CD14-positive monocyte (primary cell): ENCODE measurements at regions not wholly inside any gene's neighbourhood (a gene's known extent, or its start where the extent isn't known, plus 50 kb on each side); places are given as distances from the start of the nearest gene placed in this dataset.
"Not testable (repeated sequence)": the region's sequence is repeated elsewhere in the genome, so short reads cannot be mapped to it uniquely, and the experiment has no call there.

Experiments
- DNase-seq, 3 donors: peaks; one replicate each; pipeline ENCODE4 v3.0.0-alpha.2; 2011 to 2022
- H2AFZ ChIP-seq: 2 replicates; pipeline ENCODE4 v1.6.0; 2012; ENCODE audit warnings: mild to moderate bottlenecking, low read depth, low read length, inconsistent platforms; ENCODE audit not compliant: insufficient read depth, poor library complexity, severe bottlenecking
- H3K27ac ChIP-seq, 2 donors: 1 replicate in 1 of 2; 2 replicates in 1 of 2; pipeline ENCODE4 v1.5.1; 2012 to 2013; ENCODE audit warnings: low read length in 2 of 2, control low read depth in 1 of 2, inconsistent platforms in 1 of 2, low read depth in 1 of 2, mild to moderate bottlenecking in 1 of 2
- H3K27me3 ChIP-seq, 2 donors: one replicate each; pipeline versions ENCODE4 v1.6.0 to v1.6.1; 2011 to 2013; ENCODE audit warnings: low read length in 2 of 2; ENCODE audit not compliant: control insufficient read depth in 2 of 2, insufficient read depth in 2 of 2
- H3K36me3 ChIP-seq, 2 donors: replicated peaks in 1 of 2; 1 replicate in 1 of 2; 2 replicates in 1 of 2; pipeline versions ENCODE4 v1.5.1 to v1.6.1; 2012 to 2013; ENCODE audit warnings: low read length in 2 of 2, control low read depth in 1 of 2, inconsistent platforms in 1 of 2, mild to moderate bottlenecking in 1 of 2; ENCODE audit not compliant: insufficient read depth in 2 of 2, control insufficient read depth in 1 of 2
- H3K4me1 ChIP-seq, 2 donors: 1 replicate in 1 of 2; 2 replicates in 1 of 2; pipeline versions ENCODE4 v1.5.1 to v1.6.1; 2012 to 2013; ENCODE audit warnings: low read length in 2 of 2, control low read depth in 1 of 2, inconsistent platforms in 1 of 2, mild to moderate bottlenecking in 1 of 2, moderate library complexity in 1 of 2; ENCODE audit not compliant: insufficient read depth in 2 of 2, control insufficient read depth in 1 of 2
- H3K4me2 ChIP-seq: replicated peaks from 2 replicates; pipeline ENCODE3; 2012; ENCODE audit warnings: low read length, moderate library complexity, mild to moderate bottlenecking; ENCODE audit not compliant: poor library complexity, severe bottlenecking; ENCODE audit errors: extremely low read depth
- H3K4me3 ChIP-seq, 3 experiments: fragments of 200-600 bp in 1 of 3; sonication (generic) in 1 of 3; replicated peaks in 1 of 3; 1 replicate in 2 of 3; 2 replicates in 1 of 3; pipeline ENCODE4 v1.5.1; 2011 to 2013; ENCODE audit warnings: low read length in 3 of 3, mild to moderate bottlenecking in 3 of 3, control low read depth in 2 of 3, low read depth in 2 of 3, inconsistent platforms in 1 of 3, moderate library complexity in 1 of 3
- H3K79me2 ChIP-seq: 2 replicates; pipeline ENCODE4 v1.6.0; 2012; ENCODE audit warnings: mild to moderate bottlenecking, control low read depth, inconsistent platforms, low read length, moderate library complexity; ENCODE audit not compliant: insufficient read depth
- H3K9ac ChIP-seq: 2 replicates; pipeline ENCODE4 v1.6.0; 2017; ENCODE audit warnings: low read length, mild to moderate bottlenecking; ENCODE audit not compliant: insufficient read depth, poor library complexity, severe bottlenecking
- H3K9me3 ChIP-seq, 2 donors: replicated peaks in 1 of 2; 1 replicate in 1 of 2; 2 replicates in 1 of 2; pipeline versions ENCODE4 v1.5.1 to v1.6.1; 2012 to 2013; ENCODE audit warnings: low read length in 2 of 2, control low read depth in 1 of 2; ENCODE audit not compliant: control insufficient read depth in 1 of 2, insufficient read depth in 1 of 2
- H4K20me1 ChIP-seq: 2 replicates; pipeline ENCODE4 v1.6.0; 2012; ENCODE audit warnings: mild to moderate bottlenecking, low read length, control low read depth, moderate library complexity; ENCODE audit not compliant: insufficient read depth
- H3K27ac Mint-ChIP-seq, 7 donors: one replicate each; pipeline ENCODE4 v1.8.0; 2020; ENCODE audit warnings: mild to moderate bottlenecking in 7 of 7, mixed read lengths in 7 of 7, moderate library complexity in 6 of 7, inconsistent platforms in 2 of 7
- H3K27me3 Mint-ChIP-seq, 3 donors: one replicate each; pipeline ENCODE4 v1.8.0; 2021 to 2022; ENCODE audit warnings: low read depth in 3 of 3, mild to moderate bottlenecking in 3 of 3, mixed read lengths in 3 of 3, moderate library complexity in 3 of 3, inconsistent platforms in 1 of 3
- H3K36me3 Mint-ChIP-seq, 2 donors: one replicate each; pipeline ENCODE4 v1.8.0; 2020; ENCODE audit warnings: mixed read lengths in 2 of 2, inconsistent platforms in 1 of 2, mild to moderate bottlenecking in 1 of 2
- H3K4me1 Mint-ChIP-seq: one replicate; pipeline ENCODE4 v1.8.0; 2020; ENCODE audit warnings: mild to moderate bottlenecking, mixed read lengths
- H3K4me3 Mint-ChIP-seq, 2 donors: one replicate each; pipeline ENCODE4 v1.8.0; 2020; ENCODE audit warnings: mild to moderate bottlenecking in 2 of 2, mixed read lengths in 2 of 2, moderate library complexity in 1 of 2
- H3K9me3 Mint-ChIP-seq, 7 donors: one replicate each; pipeline ENCODE4 v1.8.0; 2020 to 2022; ENCODE audit warnings: mixed read lengths in 7 of 7, mild to moderate bottlenecking in 6 of 7, moderate library complexity in 6 of 7, inconsistent platforms in 2 of 7
- WGBS: methylation state at CpG from one replicate; pipeline ENCODE4 v1.1.5; 2013; ENCODE audit warnings: missing lambda C conversion rate; ENCODE audit not compliant: insufficient coverage; 5-methylcytosine and 5-hydroxymethylcytosine counted together
- intact Hi-C, 2 donors: fragments of 100-400 bp; cut with micrococcal nuclease; formaldehyde crosslinking; loops; one replicate each; pipeline versions ENCODE4 v1.15.0 to v1.15.1; 2023
- TF ChIP-seq, protein P1 (sequence below): fragments of 200-600 bp; IDR thresholded peaks from one replicate; pipeline ENCODE4 v1.8.0; 2022; ENCODE audit warnings: antibody characterized with exemption, mild to moderate bottlenecking

DNA sequence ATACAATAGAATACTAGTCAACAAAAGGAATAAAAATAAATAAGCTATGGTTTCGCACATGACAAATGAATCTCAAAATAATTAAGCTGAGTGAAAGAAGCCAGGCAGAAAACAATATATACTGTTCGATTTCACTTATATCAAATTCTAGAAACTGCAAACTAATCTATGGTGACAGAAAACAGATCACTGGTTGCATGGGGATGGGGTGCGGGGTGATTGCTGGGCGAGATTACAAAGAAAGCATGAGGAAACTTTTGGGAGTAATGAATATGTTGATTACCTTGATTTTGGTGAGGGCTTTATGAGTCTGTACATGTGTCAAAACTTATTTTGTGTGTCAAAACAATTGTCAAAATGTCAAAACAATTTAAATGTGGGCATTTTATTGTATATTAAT, 135.6 kb downstream of the GPR85 start:
- no CpG with 5 or more reads among the region's 4 CpGs for WGBS
- no peak overlapping the region for H3K4me3 Mint-ChIP-seq

DNA sequence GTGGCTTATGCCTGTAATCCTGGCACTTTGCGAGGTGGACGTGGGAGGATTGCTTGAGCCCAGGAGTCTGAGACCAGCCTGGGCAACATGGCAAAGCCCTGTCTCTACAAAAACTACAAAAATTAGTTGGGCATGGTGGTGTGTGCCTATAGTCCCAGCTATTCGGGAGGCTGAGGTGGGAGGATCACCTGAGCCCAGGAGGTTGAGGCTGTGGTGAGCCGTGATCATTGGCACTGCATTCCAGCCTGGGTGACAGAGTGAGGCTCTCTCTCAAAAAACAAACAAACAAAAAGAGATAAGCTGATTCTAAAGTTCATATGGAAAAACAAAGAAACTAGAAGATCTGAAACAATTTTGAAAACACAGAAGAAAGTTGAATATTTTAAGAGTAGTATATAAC, 136.9 kb downstream of the GPR85 start:
- intact Hi-C loops, H3K27ac Mint-ChIP-seq, H3K36me3 ChIP-seq, H3K4me1 Mint-ChIP-seq, H2AFZ ChIP-seq, H3K4me3 ChIP-seq, H3K27ac ChIP-seq, H3K4me2 ChIP-seq, H4K20me1 ChIP-seq, H3K9me3 Mint-ChIP-seq, H3K79me2 ChIP-seq, H3K9me3 ChIP-seq, H3K9ac ChIP-seq, DNase-seq, H3K36me3 Mint-ChIP-seq, H3K4me1 ChIP-seq: not testable (repeated sequence)
- Mint-ChIP-seq H3K27me3 (peaks cover 5 to 20% (median 9%) of the 10 kb centered on the region in 3 donors), H3K4me3 (peak overlapping the region in 1 of 2 donors; percentile 16)
- H3K27me3 ChIP-seq = peaks cover 3 to 11% of the 10 kb centered on the region in 2 donors
- WGBS = no CpG with 5 or more reads among the region's 4 CpGs

More for the DNA sequence above, 135.6 kb downstream of the GPR85 start:
- no peaks in the 10 kb centered on the region for H3K4me1 Mint-ChIP-seq
- no peak overlapping the region for H3K4me3 ChIP-seq
- H3K36me3 Mint-ChIP-seq = no peaks in the 10 kb centered on the region
- H3K27ac Mint-ChIP-seq = no peak overlapping the region
- peaks cover 5 to 16% (median 9%) of the 10 kb centered on the region in 3 donors for H3K27me3 Mint-ChIP-seq
- no peaks in the 10 kb centered on the region for H3K79me2 ChIP-seq
- no peak overlapping the region for H3K9ac ChIP-seq
- H3K27me3 ChIP-seq = peaks cover 3 to 4% of the 10 kb centered on the region in 2 donors
- intact Hi-C loops = no loop called here
- TF ChIP-seq, protein P1, sequence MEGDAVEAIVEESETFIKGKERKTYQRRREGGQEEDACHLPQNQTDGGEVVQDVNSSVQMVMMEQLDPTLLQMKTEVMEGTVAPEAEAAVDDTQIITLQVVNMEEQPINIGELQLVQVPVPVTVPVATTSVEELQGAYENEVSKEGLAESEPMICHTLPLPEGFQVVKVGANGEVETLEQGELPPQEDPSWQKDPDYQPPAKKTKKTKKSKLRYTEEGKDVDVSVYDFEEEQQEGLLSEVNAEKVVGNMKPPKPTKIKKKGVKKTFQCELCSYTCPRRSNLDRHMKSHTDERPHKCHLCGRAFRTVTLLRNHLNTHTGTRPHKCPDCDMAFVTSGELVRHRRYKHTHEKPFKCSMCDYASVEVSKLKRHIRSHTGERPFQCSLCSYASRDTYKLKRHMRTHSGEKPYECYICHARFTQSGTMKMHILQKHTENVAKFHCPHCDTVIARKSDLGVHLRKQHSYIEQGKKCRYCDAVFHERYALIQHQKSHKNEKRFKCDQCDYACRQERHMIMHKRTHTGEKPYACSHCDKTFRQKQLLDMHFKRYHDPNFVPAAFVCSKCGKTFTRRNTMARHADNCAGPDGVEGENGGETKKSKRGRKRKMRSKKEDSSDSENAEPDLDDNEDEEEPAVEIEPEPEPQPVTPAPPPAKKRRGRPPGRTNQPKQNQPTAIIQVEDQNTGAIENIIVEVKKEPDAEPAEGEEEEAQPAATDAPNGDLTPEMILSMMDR = no peak
- H3K9me3 Mint-ChIP-seq = peaks cover 0 to 3% (median 0%) of the 10 kb centered on the region in 7 donors
- H3K4me1 ChIP-seq = no peaks in the 10 kb centered on the region
- no peaks in the 10 kb centered on the region for H4K20me1 ChIP-seq
- no peak overlapping the region for H2AFZ ChIP-seq
- H3K27ac ChIP-seq = no peak overlapping the region
- H3K9me3 ChIP-seq = no peaks in the 10 kb centered on the region
- DNase-seq = no peak
- H3K36me3 ChIP-seq = no peaks in the 10 kb centered on the region
- no peak overlapping the region for H3K4me2 ChIP-seq
